Urinary bladder (tissue), 3 donors: ENCODE measurements at regions not wholly inside any gene's neighbourhood (a gene's known extent, or its start where the extent isn't known, plus 50 kb on each side); places are given as distances from the start of the nearest gene placed in this dataset.

Experiments
- DNase-seq: peaks from one replicate; pipeline ENCODE4 v3.0.0-alpha.2; 2015; ENCODE audit errors: extremely low spot score
- H3K27ac ChIP-seq: one replicate; pipeline ENCODE4 v1.5.1; 2013; ENCODE audit warnings: low read depth, mild to moderate bottlenecking, moderate library complexity
- H3K36me3 ChIP-seq: one replicate; pipeline ENCODE4 v1.6.1; 2013; ENCODE audit warnings: mild to moderate bottlenecking, moderate library complexity; ENCODE audit not compliant: insufficient read depth
- H3K4me1 ChIP-seq: one replicate; pipeline ENCODE4 v1.6.1; 2013; ENCODE audit warnings: mild to moderate bottlenecking, moderate library complexity; ENCODE audit not compliant: insufficient read depth
- H3K4me3 ChIP-seq: one replicate; pipeline ENCODE4 v1.5.1; 2013; ENCODE audit warnings: low read depth, low read length
- WGBS: extraction: QIAGEN DNeasy Blood & Tissue Kit; methylation state at CpG from one replicate; pipeline ENCODE4 v1.1.7; 2013; 5-methylcytosine and 5-hydroxymethylcytosine counted together
- donor health status: healthy with polysubstance abuse.
- donor health status: healthy.

DNA sequence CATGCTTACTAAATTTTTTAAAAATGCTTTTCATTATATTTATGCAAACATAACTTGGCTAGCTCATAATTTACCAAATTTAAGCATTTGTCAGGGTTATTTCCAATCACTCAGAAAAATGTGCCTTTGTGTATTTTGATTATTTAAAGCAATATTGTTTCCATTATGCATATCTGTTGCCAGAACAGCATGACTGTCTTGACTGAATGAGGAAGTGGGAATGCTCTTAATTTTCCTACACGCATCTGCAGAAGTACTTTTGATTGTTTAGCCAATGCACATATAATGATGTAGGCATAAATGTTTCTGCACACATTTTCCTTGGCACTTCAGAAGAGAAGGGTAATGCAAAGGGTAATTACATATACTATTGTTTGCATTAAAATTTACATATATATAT, 92.5 kb upstream of the ADGRL2 start:
- WGBS, result 75% methylated on average over 1 of the region's 1 CpG
- no peak for DNase-seq
- H3K4me3 ChIP-seq, result no peak overlapping the region
- H3K4me1 ChIP-seq, result no peaks in the 10 kb centered on the region
- H3K36me3 ChIP-seq, result no peaks in the 10 kb centered on the region
- no peak overlapping the region for H3K27ac ChIP-seq

DNA sequence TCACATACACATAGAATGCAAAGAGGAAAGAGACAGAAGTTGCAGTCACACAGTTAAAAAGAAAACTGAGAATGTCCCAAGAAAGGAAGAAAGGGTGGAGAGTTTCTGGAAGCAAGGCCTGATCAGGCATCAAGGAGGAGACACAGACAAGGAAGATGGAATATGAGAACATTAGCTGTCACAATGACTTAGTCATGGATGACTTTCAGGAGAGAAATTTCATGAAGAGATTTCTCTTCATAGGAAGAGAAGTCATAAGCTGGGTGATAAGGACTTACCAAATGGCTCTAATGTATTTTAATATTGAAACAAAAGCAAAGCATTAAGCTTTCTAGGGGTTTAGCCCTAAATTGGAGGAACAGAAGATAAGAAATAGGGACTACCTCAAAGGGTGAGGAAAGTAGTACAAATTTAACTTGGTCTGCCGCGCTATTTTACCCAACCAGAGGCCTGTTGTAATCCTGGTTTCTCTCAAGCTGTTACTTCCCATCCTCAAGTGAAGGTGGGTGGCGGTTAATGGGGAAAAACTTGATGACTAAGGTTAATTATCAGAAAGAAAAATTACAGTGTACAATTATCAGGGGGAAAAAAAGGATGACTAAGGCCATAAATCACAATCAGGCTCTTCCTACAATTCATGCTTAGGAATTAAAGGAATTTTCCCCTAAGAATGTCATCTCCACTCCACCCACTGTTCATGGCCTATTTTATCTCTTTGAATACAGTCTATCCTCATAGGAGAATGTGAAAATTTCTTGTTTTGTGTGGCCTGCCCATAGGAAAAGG, 93.9 kb upstream of the ADGRL2 start:
- no peak overlapping the region for H3K27ac ChIP-seq
- WGBS, result 94% methylated on average over 3 of the region's 3 CpGs
- DNase-seq, result no peak
- H3K36me3 ChIP-seq, result no peaks in the 10 kb centered on the region
- H3K4me1 ChIP-seq, result no peaks in the 10 kb centered on the region
- H3K4me3 ChIP-seq, result no peak overlapping the region

DNA sequence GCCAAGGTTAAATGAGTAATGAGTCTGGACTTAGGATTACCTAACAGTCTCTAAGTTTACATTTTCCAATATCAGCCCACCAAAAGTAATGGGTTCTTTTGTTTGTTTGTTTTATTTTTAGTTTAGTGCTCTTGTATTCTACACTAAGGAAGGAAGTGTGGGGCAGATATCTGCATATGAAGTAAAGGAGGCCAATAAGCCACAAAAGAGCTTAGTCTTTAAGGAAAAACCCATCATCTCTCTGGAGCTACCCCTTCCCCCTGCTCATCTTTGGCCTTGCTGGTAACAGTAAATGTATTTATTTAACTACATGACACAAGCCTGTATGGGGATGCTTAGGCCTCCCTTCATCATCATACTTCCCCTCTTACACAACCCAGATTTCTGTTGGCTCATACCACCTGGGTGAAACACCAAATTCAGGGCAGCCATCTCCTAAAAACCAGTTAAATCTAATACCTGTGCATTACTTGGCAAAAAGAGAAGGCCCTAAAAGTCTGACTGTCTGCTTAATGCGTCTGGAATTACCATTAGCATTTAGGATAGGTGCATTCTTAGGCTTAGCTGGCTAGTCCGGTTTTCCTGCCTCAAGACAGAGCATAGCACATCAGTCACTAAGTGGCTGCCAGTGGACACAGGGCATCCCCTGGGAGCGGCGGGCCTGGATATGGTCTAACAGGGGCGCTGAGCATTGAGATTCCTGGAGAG, 96.8 kb upstream of the ADGRL2 start:
- WGBS, result 92% methylated on average over 5 of the region's 5 CpGs
- no peak for DNase-seq
- H3K4me3 ChIP-seq, result no peak overlapping the region
- no peak overlapping the region for H3K27ac ChIP-seq
- no peaks in the 10 kb centered on the region for H3K4me1 ChIP-seq
- no peaks in the 10 kb centered on the region for H3K36me3 ChIP-seq

DNA sequence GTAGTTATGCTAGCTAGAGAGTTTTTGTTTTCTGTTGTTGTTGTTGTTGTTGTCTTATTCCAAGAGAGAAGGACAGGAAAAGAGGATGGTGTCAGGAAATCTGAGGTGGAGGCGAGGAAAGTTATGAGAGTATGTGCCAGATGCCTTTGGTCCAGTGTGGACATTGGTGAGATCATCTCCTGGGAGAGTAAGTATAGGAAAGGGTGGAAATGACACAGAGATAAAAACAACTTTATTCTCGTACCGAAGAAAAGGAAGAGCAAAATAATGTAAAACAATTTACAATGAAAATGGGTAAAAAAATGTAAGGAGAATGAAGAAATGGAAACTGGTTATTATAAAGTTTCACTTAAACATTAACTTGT, 97.4 kb upstream of the ADGRL2 start:
- H3K4me1 ChIP-seq, result no peaks in the 10 kb centered on the region
- H3K27ac ChIP-seq, result no peak overlapping the region
- DNase-seq, result no peak
- H3K4me3 ChIP-seq, result no peak overlapping the region
- H3K36me3 ChIP-seq, result no peaks in the 10 kb centered on the region
- 67% methylated on average over 3 of the region's 3 CpGs for WGBS

DNA sequence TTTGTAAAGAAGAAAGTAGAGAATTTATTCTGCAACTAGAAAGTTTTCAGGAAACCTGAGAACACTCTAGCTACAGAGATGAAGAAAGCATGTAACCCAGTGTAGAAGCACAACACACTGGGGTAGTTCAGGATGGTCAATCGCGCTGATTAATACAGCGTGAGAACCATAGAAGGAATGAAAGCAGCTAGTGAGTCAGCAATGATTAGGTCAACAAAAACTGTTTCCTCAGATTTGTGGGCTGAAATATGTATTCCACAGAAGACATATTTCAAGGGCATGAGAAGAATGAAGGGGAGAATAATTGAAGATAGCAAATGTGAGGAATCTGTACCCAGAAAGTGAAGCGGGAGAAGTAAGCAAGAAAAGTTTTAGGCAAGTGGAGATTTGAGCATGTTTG, 97.8 kb upstream of the ADGRL2 start:
- Histone ChIP-seq H3K4me3 (no peak overlapping the region), H3K36me3 (no peaks in the 10 kb centered on the region), H3K27ac (no peak overlapping the region), H3K4me1 (no peaks in the 10 kb centered on the region)
- DNase-seq, result no peak
- WGBS, result 88% methylated on average over 4 of the region's 4 CpGs

DNA sequence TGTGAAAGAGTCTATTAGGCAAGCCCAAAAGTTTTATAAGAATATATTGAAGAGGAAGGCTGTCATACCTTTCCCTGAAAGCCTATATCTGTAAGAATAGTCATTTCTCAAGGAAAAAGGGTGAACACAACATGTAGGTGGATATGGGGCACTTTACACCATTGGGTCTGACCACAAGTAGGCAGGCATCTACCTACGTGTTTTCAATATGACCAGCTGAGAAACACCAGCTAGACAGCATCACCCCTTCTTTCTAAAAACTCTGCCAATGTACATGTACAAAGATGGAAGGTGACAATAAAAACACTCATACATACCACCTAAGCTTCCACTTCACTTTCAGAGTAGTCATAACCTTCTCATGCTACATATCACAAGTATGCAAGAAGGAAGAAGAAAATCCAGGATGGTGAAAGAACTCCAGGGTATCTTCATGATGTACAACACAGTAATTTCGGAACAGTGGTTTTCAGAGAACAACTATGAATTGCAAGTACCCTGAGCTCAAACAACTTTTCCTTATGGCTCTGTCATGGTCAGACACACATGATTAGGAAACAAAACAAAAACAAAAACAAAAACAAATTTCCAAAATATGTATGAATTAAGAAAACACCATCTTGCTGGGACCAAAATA, 98.5 kb upstream of the ADGRL2 start:
- no peak overlapping the region for H3K4me3 ChIP-seq
- WGBS, result 95% methylated on average over 2 of the region's 2 CpGs
- no peaks in the 10 kb centered on the region for H3K36me3 ChIP-seq
- DNase-seq, result no peak
- H3K27ac ChIP-seq, result no peak overlapping the region
- H3K4me1 ChIP-seq, result no peaks in the 10 kb centered on the region

DNA sequence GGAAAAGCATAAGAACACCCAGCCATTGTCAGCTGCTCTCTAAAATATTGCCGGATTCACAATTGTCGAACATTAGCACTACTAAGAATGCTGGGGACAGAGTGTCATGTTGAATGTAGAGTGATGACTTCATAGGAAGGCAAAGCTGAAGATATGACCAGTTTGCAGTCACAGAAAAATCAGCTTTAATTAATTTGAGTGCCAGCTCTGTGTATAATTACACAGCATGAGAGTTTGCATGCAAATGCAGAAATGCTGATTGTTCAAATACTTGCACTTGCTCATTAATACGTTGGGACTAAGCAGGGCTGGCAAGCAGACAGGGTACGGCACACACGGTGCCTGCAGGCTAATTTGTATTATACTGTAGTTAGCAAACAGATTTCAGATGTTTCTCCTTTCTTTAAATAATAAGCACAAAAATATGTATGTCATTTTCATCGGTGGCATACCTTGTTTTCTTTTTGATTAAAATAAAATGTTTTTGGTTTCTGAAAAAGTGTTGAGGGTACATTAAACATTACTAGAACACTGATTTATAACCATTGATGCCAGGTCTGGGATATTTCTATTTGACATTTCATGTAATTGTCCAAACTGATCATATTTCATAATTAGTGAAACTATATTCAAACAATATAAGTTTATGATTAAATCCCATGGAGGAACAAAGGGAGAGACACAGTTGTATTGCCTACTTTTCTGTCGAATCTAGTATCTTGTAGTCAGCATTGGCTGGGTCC, 99.8 kb upstream of the ADGRL2 start:
- Histone ChIP-seq H3K4me3 (no peak overlapping the region), H3K4me1 (no peaks in the 10 kb centered on the region), H3K27ac (no peak overlapping the region), H3K36me3 (no peaks in the 10 kb centered on the region)
- 90% methylated on average over 7 of the region's 7 CpGs for WGBS
- DNase-seq, result no peak

DNA sequence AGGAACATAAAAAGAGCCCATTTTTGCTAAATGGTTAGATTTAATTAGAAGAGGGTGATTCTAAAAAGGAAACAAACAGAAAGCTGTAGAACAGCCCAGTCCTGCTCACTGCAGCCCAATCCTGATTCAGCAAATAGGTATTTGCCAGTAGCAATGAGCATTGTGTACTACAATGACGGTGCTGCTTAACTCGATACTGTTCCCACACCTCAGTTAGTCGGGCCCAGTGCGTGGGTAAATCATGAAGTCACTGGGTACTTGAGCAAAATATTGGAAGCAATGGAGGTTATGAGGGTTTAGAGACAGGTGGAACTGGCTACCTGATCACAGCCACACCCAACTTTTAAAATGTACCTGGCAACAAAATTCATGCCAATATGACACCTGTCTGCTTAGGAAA, 101.5 kb upstream of the ADGRL2 start:
- no peak for DNase-seq
- Histone ChIP-seq H3K36me3 (no peaks in the 10 kb centered on the region), H3K27ac (no peak overlapping the region), H3K4me1 (no peaks in the 10 kb centered on the region), H3K4me3 (no peak overlapping the region)
- WGBS, result 79% methylated on average over 4 of the region's 4 CpGs

DNA sequence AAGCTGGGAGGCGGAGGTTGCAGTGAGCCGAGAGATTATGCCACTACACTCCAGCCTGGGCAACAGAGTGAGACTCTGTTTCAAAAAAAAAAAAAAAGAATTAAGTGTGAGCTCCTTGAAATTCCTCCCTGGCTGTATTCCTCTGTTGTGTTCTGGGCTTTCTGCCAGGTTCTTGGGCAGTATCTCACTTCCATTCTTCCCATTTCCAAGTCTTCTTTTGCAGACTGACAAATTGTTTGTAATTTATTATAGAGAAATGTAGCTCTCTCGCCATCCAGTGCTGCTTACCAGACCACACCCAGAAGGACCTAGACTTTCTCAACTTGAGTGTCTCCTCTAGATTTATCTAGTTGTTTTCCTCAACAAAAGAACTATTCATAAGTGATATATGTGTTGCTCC, 105.0 kb upstream of the ADGRL2 start:
- Histone ChIP-seq H3K27ac (no peak overlapping the region), H3K36me3 (no peaks in the 10 kb centered on the region), H3K4me3 (no peak overlapping the region), H3K4me1 (no peaks in the 10 kb centered on the region)
- no peak for DNase-seq
- WGBS, result 40% methylated on average over 3 of the region's 3 CpGs

DNA sequence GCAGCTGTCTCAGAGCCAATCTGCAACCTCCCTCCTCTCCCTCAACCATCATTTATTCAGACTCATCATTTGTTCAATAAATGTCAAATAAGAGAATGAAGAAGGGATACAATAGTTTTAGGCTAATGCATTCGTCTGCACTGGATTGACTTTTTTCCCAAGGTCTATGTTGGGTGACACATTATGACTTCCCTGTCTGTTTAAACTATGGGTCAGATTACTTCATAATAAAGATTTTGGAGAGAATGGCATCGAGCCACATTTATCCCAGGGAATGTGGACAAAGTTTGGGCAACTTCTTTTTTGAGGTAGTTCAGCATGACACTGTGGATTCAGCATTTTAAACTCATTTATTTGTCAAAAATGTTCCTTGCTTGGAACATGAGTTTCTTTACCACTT, 107.4 kb upstream of the ADGRL2 start:
- WGBS, result 87% methylated on average over 2 of the region's 2 CpGs
- H3K27ac ChIP-seq, result no peak overlapping the region
- no peaks in the 10 kb centered on the region for H3K36me3 ChIP-seq
- no peaks in the 10 kb centered on the region for H3K4me1 ChIP-seq
- no peak overlapping the region for H3K4me3 ChIP-seq
- DNase-seq, result no peak

DNA sequence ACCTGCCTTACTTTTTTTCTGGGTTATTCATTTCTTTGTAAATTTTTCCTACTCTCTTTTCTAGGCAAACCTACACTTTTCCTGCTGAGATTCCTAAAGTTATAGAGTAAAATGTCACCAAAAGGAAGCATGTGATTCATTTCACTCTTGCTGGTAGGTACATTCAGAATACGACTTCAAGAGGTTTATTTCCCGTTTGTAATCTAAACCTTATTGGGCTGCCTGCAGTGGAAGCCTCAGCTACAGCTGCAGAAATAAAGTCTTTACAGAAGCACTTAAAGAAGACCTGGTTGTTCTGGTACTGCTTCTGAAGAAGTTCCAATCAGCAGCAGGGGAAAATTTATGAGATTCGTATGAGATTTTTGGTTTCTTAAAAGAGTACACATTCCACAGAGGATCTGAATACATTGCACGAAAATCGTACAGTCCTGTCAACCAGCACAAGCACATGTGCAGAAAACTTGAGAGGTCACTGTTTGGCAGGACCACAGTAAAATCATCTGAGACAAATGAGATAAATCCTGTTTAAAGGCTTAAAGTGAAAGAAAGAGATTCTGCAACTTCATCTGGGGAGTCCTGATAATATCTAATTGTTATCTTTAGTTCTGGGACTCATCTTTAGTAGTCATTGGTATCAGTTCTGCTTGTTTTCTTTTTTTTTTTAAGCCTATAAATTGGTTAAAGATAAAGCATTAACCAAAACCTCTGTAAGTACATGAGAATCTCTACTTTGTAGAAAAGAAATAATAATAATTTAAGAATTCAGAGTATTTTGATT, 109.9 kb upstream of the ADGRL2 start:
- 30% methylated on average over 5 of the region's 5 CpGs for WGBS
- Histone ChIP-seq H3K27ac (no peak overlapping the region), H3K4me1 (no peaks in the 10 kb centered on the region), H3K4me3 (no peak overlapping the region), H3K36me3 (no peaks in the 10 kb centered on the region)
- no peak for DNase-seq

DNA sequence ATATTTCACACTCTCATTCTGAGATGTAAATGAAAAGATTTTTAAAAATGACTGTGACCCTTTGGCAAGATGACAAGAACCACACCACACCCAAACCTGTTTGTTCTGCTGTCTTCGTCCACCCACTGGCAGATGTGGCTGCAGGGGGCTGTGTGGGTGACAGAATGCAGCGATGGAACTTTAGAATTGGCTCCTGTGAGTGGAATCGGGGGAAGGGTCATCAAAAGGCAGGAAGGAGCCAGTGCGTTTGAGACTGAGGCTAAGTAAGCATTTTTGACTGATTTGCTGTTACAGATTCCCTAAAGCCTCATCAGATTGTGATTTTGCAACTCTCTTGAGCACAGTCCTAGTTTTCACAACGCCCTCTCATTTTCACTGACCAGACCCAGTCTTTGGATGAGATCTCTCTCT, 111.2 kb upstream of the ADGRL2 start:
- DNase-seq, result no peak
- WGBS, result 69% methylated on average over 5 of the region's 5 CpGs
- Histone ChIP-seq H3K27ac (no peak overlapping the region), H3K36me3 (no peaks in the 10 kb centered on the region), H3K4me3 (no peak overlapping the region), H3K4me1 (no peaks in the 10 kb centered on the region)

DNA sequence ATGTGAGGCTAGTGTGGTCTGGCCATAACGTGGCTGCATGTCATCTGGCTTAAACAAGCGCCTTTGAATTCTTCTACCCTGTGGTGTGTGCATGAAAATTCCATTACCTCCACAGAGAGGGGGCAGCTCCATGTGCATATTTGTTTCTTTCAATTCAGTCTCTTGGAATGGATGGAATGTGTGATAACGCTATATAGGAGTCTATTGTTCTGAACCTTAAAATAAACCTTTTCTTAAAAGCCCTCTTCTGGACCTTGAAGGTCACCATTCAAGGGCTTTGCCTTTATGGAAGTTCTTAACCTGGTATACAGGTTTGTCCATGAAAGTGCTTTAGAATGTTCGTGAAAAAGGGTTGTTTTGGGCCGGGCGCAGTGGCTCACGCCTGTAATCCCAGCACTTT, 118.2 kb upstream of the ADGRL2 start:
- WGBS, result 83% methylated on average over 7 of the region's 7 CpGs

More for the DNA sequence above, 118.2 kb upstream of the ADGRL2 start:
- H3K4me1 ChIP-seq, result no peaks in the 10 kb centered on the region
- H3K4me3 ChIP-seq, result no peak overlapping the region
- no peak overlapping the region for H3K27ac ChIP-seq
- no peaks in the 10 kb centered on the region for H3K36me3 ChIP-seq
- DNase-seq, result no peak
